K562 (cell line): ENCODE measurements at regions not wholly inside any gene's neighbourhood (a gene's known extent, or its start where the extent isn't known, plus 50 kb on each side); places are given as distances from the start of the nearest gene placed in this dataset.

Experiments used
- ATAC-seq: fragments of 200-7000 bp; cut with Tn5 transposase; 3 replicates; pipeline ENCODE4 v1.9.1; 2020; ENCODE audit warnings: moderate library complexity
- BruUV-seq: library from RNA; stranded (reverse); fragments of 400-500 nt; replicated peaks from 2 replicates; lab custom pipeline; 2021; lab: Mats Ljungman, UMichigan
- CTCF ChIA-PET: fragments of 300-600 bp; formaldehyde crosslinking; extraction: SDS; loops from one replicate; lab custom pipeline; 2021; ENCODE audit warnings: low intra/inter-chr PET ratio; lab: Yijun Ruan, JAX
- POLR2A ChIA-PET: fragments of 300-600, 350-650 bp; sonication (Branson Sonifier 250); formaldehyde crosslinking; extraction: SDS; loops from one replicate; lab custom pipeline; 2021; ENCODE audit warnings: antibody characterized with exemption, inconsistent platforms; lab: Yijun Ruan, JAX
- DNase-seq, 4 experiments: peaks; one replicate each; pipeline versions ENCODE4 v3.0.0 to v3.0.0-alpha.2; 2011 to 2018; ENCODE audit warnings: low spot score in 3 of 4, mixed read lengths in 3 of 4; ENCODE audit errors: extremely low read depth in 1 of 4
- FAIRE-seq: peaks from 2 replicates; lab custom pipeline; 2011; peaks lifted over from hg19 to GRCh38; lab: Jason Lieb, UNC
- H2AFZ ChIP-seq: 2 replicates; pipeline ENCODE4 v1.6.0; 2011; ENCODE audit warnings: low read depth, low read length, control low read depth, inconsistent platforms
- H3K27ac ChIP-seq: fragments of 200-600 bp; 3 replicates; pipeline ENCODE4 v1.8.0; 2011; ENCODE audit warnings: low read depth, mild to moderate bottlenecking, control low read depth, inconsistent platforms, low read length, moderate library complexity, mixed read lengths; ENCODE audit errors: extremely low read depth
- H3K27me3 ChIP-seq, 2 experiments: fragments of 300-600 bp in 1 of 2; 2 replicates in 1 of 2; 3 replicates in 1 of 2; pipeline versions ENCODE4 v1.6.0 to v1.8.0; 2011; ENCODE audit warnings: inconsistent platforms in 2 of 2, low read length in 2 of 2, mild to moderate bottlenecking in 1 of 2, mixed read lengths in 1 of 2, moderate library complexity in 1 of 2; ENCODE audit not compliant: control insufficient read depth in 2 of 2, insufficient read depth in 2 of 2
- H3K36me3 ChIP-seq: fragments of 300-600 bp; 3 replicates; pipeline ENCODE4 v1.8.0; 2011; ENCODE audit warnings: mild to moderate bottlenecking, low read length, inconsistent platforms; ENCODE audit not compliant: control insufficient read depth, insufficient read depth
- H3K4me1 ChIP-seq, 2 experiments: fragments of 200-600 bp in 1 of 2; replicated peaks in 1 of 2; 2 replicates in 1 of 2; 3 replicates in 1 of 2; pipeline versions ENCODE4 v1.5.1 to v1.8.0; 2011; ENCODE audit warnings: inconsistent platforms in 2 of 2, low read length in 2 of 2, mild to moderate bottlenecking in 1 of 2, mixed read lengths in 1 of 2, moderate library complexity in 1 of 2; ENCODE audit not compliant: control insufficient read depth in 2 of 2, insufficient read depth in 2 of 2
- H3K4me2 ChIP-seq: 2 replicates; pipeline ENCODE4 v1.6.1; 2011; ENCODE audit warnings: low read length, control low read depth, inconsistent platforms, mixed read lengths; ENCODE audit not compliant: insufficient read depth
- H3K4me3 ChIP-seq: fragments of 200-600 bp; sonication (generic), shearing (Covaris generic); 2 replicates; pipeline ENCODE4 v1.5.1; 2016; ENCODE audit warnings: control low read depth, inconsistent platforms
- H3K79me2 ChIP-seq: fragments of 200-600 bp; 3 replicates; pipeline ENCODE4 v1.8.0; 2011; ENCODE audit warnings: low read length, inconsistent platforms; ENCODE audit not compliant: control insufficient read depth, insufficient read depth
- H3K9ac ChIP-seq, 2 experiments: 2 replicates each; pipeline versions ENCODE4 v1.6.0 to v1.6.1; 2011; ENCODE audit warnings: low read depth in 2 of 2, low read length in 2 of 2, control low read depth in 1 of 2, inconsistent platforms in 1 of 2, mild to moderate bottlenecking in 1 of 2, mixed read lengths in 1 of 2; ENCODE audit not compliant: insufficient read depth in 1 of 2
- H3K9me1 ChIP-seq: one replicate; pipeline ENCODE4 v1.6.0; 2011; ENCODE audit warnings: inconsistent platforms, mild to moderate bottlenecking, low read length, moderate library complexity; ENCODE audit not compliant: control insufficient read depth, insufficient read depth
- H3K9me3 ChIP-seq: replicated peaks from 2 replicates; pipeline ENCODE4 v1.5.1; 2011; ENCODE audit warnings: low read depth, low read length, inconsistent platforms; ENCODE audit not compliant: control insufficient read depth, insufficient read depth
- H4K20me1 ChIP-seq: replicated peaks from 2 replicates; pipeline ENCODE4 v1.6.1; 2011; ENCODE audit warnings: low read length, inconsistent platforms, mixed read lengths; ENCODE audit not compliant: control insufficient read depth, insufficient read depth
- ATF3 ChIP-seq, 2 experiments: fragments of 450-650 bp in 1 of 2; sonication (generic) in 1 of 2; formaldehyde crosslinking in 1 of 2; IDR thresholded peaks in 1 of 2; conservative IDR thresholded peaks in 1 of 2; 2 replicates each; pipeline versions ENCODE4 v1.6.1 to v1.8.1; 2016 to 2023; ENCODE audit warnings: mild to moderate bottlenecking in 2 of 2, moderate library complexity in 2 of 2, inconsistent platforms in 1 of 2, missing genetic modification reagents in 1 of 2
- CBX5 ChIP-seq: IDR thresholded peaks from 2 replicates; pipeline ENCODE4 v1.6.1; 2014; ENCODE audit warnings: low read depth, borderline replicate concordance
- GATAD2A ChIP-seq: fragments of 450-650 bp; IDR thresholded peaks from 2 replicates; pipeline ENCODE4 v1.6.1; 2017
- HDAC8 ChIP-seq: fragments of 450-650 bp; IDR thresholded peaks from 2 replicates; pipeline ENCODE4 v1.6.1; 2016; ENCODE audit warnings: mild to moderate bottlenecking, missing genetic modification characterization, moderate library complexity, missing compliant biosample characterization
- POLR2B ChIP-seq: fragments of 450-650 bp; IDR thresholded peaks from 2 replicates; pipeline ENCODE4 v1.6.1; 2018; ENCODE audit warnings: low read depth; ENCODE audit not compliant: partially characterized antibody
- RNF2 ChIP-seq: sonication (generic); IDR thresholded peaks from 2 replicates; pipeline ENCODE4 v1.6.1; 2016
- SFPQ ChIP-seq: fragments of 200-400 bp; formaldehyde crosslinking; IDR thresholded peaks from 2 replicates; pipeline ENCODE4 v1.6.1; 2017; ENCODE audit warnings: mild to moderate bottlenecking, low read depth, low read length, moderate library complexity
- ZBTB9 ChIP-seq: fragments of 450-650 bp; formaldehyde crosslinking; IDR thresholded peaks from 2 replicates; pipeline ENCODE4 v1.4.0; 2020; ENCODE audit warnings: mild to moderate bottlenecking, moderate library complexity
- ZC3H11A ChIP-seq: IDR thresholded peaks from 2 replicates; pipeline ENCODE4 v1.6.1; 2012; ENCODE audit warnings: low read depth, low read length, improper control_type of control experiment
- ZFX ChIP-seq: sonication (generic); formaldehyde crosslinking; IDR thresholded peaks from 2 replicates; pipeline ENCODE4 v1.8.0; 2022; ENCODE audit warnings: mild to moderate bottlenecking, missing genetic modification reagents, moderate library complexity
- ZNF696 ChIP-seq: fragments of 250-450 bp; sonication (Bioruptor Pico); conservative IDR thresholded peaks from 2 replicates; pipeline ENCODE4 v1.4.0; 2020; ENCODE audit warnings: mild to moderate bottlenecking, moderate library complexity
- WGBS: fragments of 100-300 bp; shearing (Covaris generic); methylation state at CpG from one replicate; pipeline ENCODE4 v1.1.6; 2016; ENCODE audit warnings: low coverage, mixed read lengths; ENCODE audit not compliant: insufficient coverage; ENCODE audit errors: missing lambda C conversion rate; 5-methylcytosine and 5-hydroxymethylcytosine counted together
- in situ Hi-C: fragments of 300-500 bp; cut with MboI; formaldehyde crosslinking; loops from 4 replicates; pipeline ENCODE4 v1.15.0; 2018; ENCODE audit warnings: inconsistent platforms, mixed read lengths
- intact Hi-C: fragments of 100-400 bp; cut with micrococcal nuclease; formaldehyde crosslinking; loops from 2 replicates; pipeline ENCODE4 v1.14.2; 2022
- TF ChIP-seq, protein P1 (sequence below): sonication (generic); formaldehyde crosslinking; IDR thresholded peaks from 2 replicates; pipeline ENCODE4 v1.8.0; 2022; ENCODE audit warnings: missing genetic modification reagents, mild to moderate bottlenecking, moderate library complexity, borderline replicate concordance

- ChIA-PET POLR2A (no interaction called here), CTCF (no interaction called here)
- ATAC-seq (no peak), FAIRE-seq (no peak), DNase-seq (no peak)
- BruUV-seq: no TSS peak
- TF ChIP-seq CBX5 (no peak), POLR2B (no peak), ZC3H11A (no peak), HDAC8 (tag) (no peak), ZBTB9 (CRISPR knock-in tag) (no peak), ZNF696 (no peak), GATAD2A (no peak), RNF2 (no peak), ZFX (CRISPR knock-in tag) (no peak), ATF3 (IDR thresholded peaks at IDR 0.05) (no peak), ATF3 (CRISPR knock-in tag; conservative IDR thresholded peaks at IDR 0.05) (no peak), SFPQ (no peak)
- TF ChIP-seq, protein P1, sequence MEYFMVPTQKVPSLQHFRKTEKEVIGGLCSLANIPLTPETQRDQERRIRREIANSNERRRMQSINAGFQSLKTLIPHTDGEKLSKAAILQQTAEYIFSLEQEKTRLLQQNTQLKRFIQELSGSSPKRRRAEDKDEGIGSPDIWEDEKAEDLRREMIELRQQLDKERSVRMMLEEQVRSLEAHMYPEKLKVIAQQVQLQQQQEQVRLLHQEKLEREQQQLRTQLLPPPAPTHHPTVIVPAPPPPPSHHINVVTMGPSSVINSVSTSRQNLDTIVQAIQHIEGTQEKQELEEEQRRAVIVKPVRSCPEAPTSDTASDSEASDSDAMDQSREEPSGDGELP (CRISPR knock-in tag): no peak
- H2AFZ ChIP-seq: no peak overlapping the region
- no peaks in the 10 kb centered on the region for H3K79me2 ChIP-seq
- 0% methylated on average over 1 of the region's 1 CpG for WGBS
- no peaks in the 10 kb centered on the region for H3K27me3 ChIP-seq
- no peak overlapping the region for H3K27ac ChIP-seq
- H3K4me3 ChIP-seq: no peak overlapping the region
- H3K9me1 ChIP-seq: no peaks in the 10 kb centered on the region
- in situ Hi-C loops: no loop called here
- H3K4me2 ChIP-seq: no peak overlapping the region
- no peaks in the 10 kb centered on the region for H3K36me3 ChIP-seq
- intact Hi-C loops: no loop called here
- no peaks in the 10 kb centered on the region for H3K4me1 ChIP-seq
- H4K20me1 ChIP-seq: no peaks in the 10 kb centered on the region
- H3K9me3 ChIP-seq: no peaks in the 10 kb centered on the region
- H3K9ac ChIP-seq: no peak overlapping the region
Observed at GRCh38 chr2:18373081-18373480, 187.4 kb downstream of the RDH14 start.
